Body of pancreas (tissue), 4 donors: ENCODE measurements at regions not wholly inside any gene's neighbourhood (a gene's known extent, or its start where the extent isn't known, plus 50 kb on each side); places are given as distances from the start of the nearest gene placed in this dataset.

Source experiments
- POLR2A ChIP-seq, 3 donors: fragments of 450-650 bp; IDR thresholded peaks; one replicate each; pipeline ENCODE4 v1.6.1; 2016; ENCODE audit warnings: antibody characterized with exemption in 3 of 3, mild to moderate bottlenecking in 2 of 3
- TF ChIP-seq, protein P1 (sequence below), 7 experiments: fragments of 450-650 bp in 4 of 7; fragments of 200-600 bp in 3 of 7; sonication (generic) in 3 of 7; IDR thresholded peaks; one replicate each; pipeline ENCODE4 v1.5.1; 2016 to 2019; ENCODE audit warnings: antibody characterized with exemption in 7 of 7

- TF ChIP-seq, protein P1, sequence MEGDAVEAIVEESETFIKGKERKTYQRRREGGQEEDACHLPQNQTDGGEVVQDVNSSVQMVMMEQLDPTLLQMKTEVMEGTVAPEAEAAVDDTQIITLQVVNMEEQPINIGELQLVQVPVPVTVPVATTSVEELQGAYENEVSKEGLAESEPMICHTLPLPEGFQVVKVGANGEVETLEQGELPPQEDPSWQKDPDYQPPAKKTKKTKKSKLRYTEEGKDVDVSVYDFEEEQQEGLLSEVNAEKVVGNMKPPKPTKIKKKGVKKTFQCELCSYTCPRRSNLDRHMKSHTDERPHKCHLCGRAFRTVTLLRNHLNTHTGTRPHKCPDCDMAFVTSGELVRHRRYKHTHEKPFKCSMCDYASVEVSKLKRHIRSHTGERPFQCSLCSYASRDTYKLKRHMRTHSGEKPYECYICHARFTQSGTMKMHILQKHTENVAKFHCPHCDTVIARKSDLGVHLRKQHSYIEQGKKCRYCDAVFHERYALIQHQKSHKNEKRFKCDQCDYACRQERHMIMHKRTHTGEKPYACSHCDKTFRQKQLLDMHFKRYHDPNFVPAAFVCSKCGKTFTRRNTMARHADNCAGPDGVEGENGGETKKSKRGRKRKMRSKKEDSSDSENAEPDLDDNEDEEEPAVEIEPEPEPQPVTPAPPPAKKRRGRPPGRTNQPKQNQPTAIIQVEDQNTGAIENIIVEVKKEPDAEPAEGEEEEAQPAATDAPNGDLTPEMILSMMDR (IDR thresholded peaks at IDR 0.05) = no peak
- no peak for TF ChIP-seq POLR2A (IDR thresholded peaks at IDR 0.05)
Measured at GRCh38 chr9:102534031-102534430, 461.1 kb upstream of the CYLC2 start.
